NB4 (cell line): ENCODE measurements at regions not wholly inside any gene's neighbourhood (a gene's known extent, or its start where the extent isn't known, plus 50 kb on each side); places are given as distances from the start of the nearest gene placed in this dataset.

Experiments used
- DNase-seq: peaks from one replicate; pipeline ENCODE4 v3.0.0; 2010; ENCODE audit warnings: low read depth
- H3K4me3 ChIP-seq: one replicate; pipeline ENCODE4 v1.5.1; 2011; ENCODE audit warnings: mild to moderate bottlenecking, low read depth, low read length, moderate library complexity
- CTCF ChIP-seq: IDR thresholded peaks from one replicate; pipeline ENCODE4 v1.5.1; 2012; ENCODE audit warnings: low read depth, low read length
- MAX ChIP-seq: IDR thresholded peaks from 2 replicates; pipeline ENCODE4 v1.6.1; 2011; ENCODE audit warnings: low read depth, low read length
- MYC ChIP-seq: IDR thresholded peaks from 2 replicates; pipeline ENCODE4 v1.6.1; 2011; ENCODE audit warnings: low read depth, low read length
- POLR2A ChIP-seq: IDR thresholded peaks from 2 replicates; pipeline ENCODE4 v1.6.1; 2011; ENCODE audit warnings: mild to moderate bottlenecking; ENCODE audit not compliant: insufficient read length; ENCODE audit errors: extremely low read depth

GRCh38 chr18:62660691-62661090, 54.6 kb upstream of the PHLPP1 start:
- H3K4me3 ChIP-seq, result no peak overlapping the region
- no peak for DNase-seq
- no peak for TF ChIP-seq CTCF

- H3K4me3 ChIP-seq, result no peak overlapping the region
- peak; percentile 34 for DNase-seq
- TF ChIP-seq POLR2A (no peak), CTCF (no peak), MAX (no peak), MYC (no peak)
These were observed 51.5 kb upstream of the PHLPP1 start for GRCh38 chr18:62663731-62664336.

- DNase-seq, result no peak
- TF ChIP-seq MYC, result no peak
- TF ChIP-seq MAX, result no peak
- no peak for TF ChIP-seq CTCF
- TF ChIP-seq POLR2A, result no peak
- no peak overlapping the region for H3K4me3 ChIP-seq
These were observed 50.9 kb upstream of the PHLPP1 start for GRCh38 chr18:62664414-62664813.

- TF ChIP-seq CTCF (no peak), MYC (no peak), MAX (no peak), POLR2A (no peak)
These were observed 50.2 kb upstream of the PHLPP1 start for GRCh38 chr18:62665188-62665587.

More at GRCh38 chr18:62665188-62665587, 50.2 kb upstream of the PHLPP1 start:
- H3K4me3 ChIP-seq, result no peak overlapping the region
- DNase-seq, result no peak
